Erythroblast (primary cell): ENCODE measurements at regions not wholly inside any gene's neighbourhood (a gene's known extent, or its start where the extent isn't known, plus 50 kb on each side); places are given as distances from the start of the nearest gene placed in this dataset.

Experiments used
- GATA1 ChIP-seq: IDR thresholded peaks from 2 replicates; pipeline ENCODE4 v1.6.1; 2011; ENCODE audit warnings: low read depth, mild to moderate bottlenecking, control low read depth, low read length, moderate library complexity
- POLR2A ChIP-seq: IDR thresholded peaks from 2 replicates; pipeline ENCODE4 v1.6.1; 2011; ENCODE audit warnings: mild to moderate bottlenecking, low read length

GRCh38 chr6:170063851-170064602 lies 226.9 kb downstream of the DLL1 start:
- no peak for TF ChIP-seq POLR2A
- TF ChIP-seq GATA1 = no peak
